ENCODE measurements at regions not wholly inside any gene's neighbourhood (a gene's known extent, or its start where the extent isn't known, plus 50 kb on each side); places are given as distances from the start of the nearest gene placed in this dataset.

DNA sequence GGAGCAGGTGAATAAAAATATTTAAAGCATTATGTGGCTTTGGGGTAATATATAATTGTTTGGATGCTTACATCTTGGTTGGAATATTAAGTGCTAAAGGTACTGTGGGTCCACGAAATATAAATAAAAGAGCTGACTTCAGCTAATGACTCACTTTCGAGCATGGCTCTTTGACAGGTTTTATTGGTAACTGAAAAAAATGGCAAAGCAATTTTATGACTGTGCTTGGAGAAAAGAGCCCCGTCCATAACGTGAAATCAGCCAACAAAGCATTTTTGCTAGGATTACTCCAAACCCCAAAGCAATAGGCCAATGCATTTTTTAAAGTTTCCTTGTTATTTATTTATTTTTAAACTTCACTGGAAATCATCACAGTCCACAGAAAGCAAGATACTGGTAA, 397.2 kb upstream of the CDH19 start:
- H3K36me3 Mint-ChIP-seq (ENCODE audit: insufficient read depth, unreplicated experiment), result no peaks in the 10 kb centered on the region
- TF ChIP-seq, protein P1, sequence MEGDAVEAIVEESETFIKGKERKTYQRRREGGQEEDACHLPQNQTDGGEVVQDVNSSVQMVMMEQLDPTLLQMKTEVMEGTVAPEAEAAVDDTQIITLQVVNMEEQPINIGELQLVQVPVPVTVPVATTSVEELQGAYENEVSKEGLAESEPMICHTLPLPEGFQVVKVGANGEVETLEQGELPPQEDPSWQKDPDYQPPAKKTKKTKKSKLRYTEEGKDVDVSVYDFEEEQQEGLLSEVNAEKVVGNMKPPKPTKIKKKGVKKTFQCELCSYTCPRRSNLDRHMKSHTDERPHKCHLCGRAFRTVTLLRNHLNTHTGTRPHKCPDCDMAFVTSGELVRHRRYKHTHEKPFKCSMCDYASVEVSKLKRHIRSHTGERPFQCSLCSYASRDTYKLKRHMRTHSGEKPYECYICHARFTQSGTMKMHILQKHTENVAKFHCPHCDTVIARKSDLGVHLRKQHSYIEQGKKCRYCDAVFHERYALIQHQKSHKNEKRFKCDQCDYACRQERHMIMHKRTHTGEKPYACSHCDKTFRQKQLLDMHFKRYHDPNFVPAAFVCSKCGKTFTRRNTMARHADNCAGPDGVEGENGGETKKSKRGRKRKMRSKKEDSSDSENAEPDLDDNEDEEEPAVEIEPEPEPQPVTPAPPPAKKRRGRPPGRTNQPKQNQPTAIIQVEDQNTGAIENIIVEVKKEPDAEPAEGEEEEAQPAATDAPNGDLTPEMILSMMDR (IDR thresholded peaks at IDR 0.05; ENCODE audit: insufficient read depth in 1 of 2, low read depth in 1 of 2, low read length in 1 of 2, severe bottlenecking in 1 of 2, unreplicated experiment in 1 of 2), result no peak
- intact Hi-C loops (cut with micrococcal nuclease; ENCODE audit: unreplicated experiment), result no loop called here
- no peak overlapping the region for H3K27ac Mint-ChIP-seq (ENCODE audit: unreplicated experiment)
- no peak for DNase-seq
- no peaks in the 10 kb centered on the region for H3K27me3 Mint-ChIP-seq (ENCODE audit: insufficient read depth, unreplicated experiment)
- CTCF ChIA-PET, result no interaction called here
- Histone ChIP-seq H3K27me3 (replicated peaks; ENCODE audit: control insufficient read depth, insufficient read depth, low read length) (no peaks in the 10 kb centered on the region), H3K4me1 (no peaks in the 10 kb centered on the region), H3K4me3 (ENCODE audit: low read depth, low read length) (no peak overlapping the region), H3K9me3 (no peaks in the 10 kb centered on the region), H3K36me3 (ENCODE audit: control insufficient read depth, insufficient read depth, low read length) (no peaks in the 10 kb centered on the region)
- H3K4me1 Mint-ChIP-seq (ENCODE audit: low read depth, unreplicated experiment), result no peaks in the 10 kb centered on the region
- BruUV-seq (replicated peaks), result no TSS peak
- no peak overlapping the region for H3K4me3 Mint-ChIP-seq (ENCODE audit: unreplicated experiment)
- H3K9me3 Mint-ChIP-seq (ENCODE audit: unreplicated experiment), result no peaks in the 10 kb centered on the region
- POLR2A ChIA-PET, result no interaction called here

DNA sequence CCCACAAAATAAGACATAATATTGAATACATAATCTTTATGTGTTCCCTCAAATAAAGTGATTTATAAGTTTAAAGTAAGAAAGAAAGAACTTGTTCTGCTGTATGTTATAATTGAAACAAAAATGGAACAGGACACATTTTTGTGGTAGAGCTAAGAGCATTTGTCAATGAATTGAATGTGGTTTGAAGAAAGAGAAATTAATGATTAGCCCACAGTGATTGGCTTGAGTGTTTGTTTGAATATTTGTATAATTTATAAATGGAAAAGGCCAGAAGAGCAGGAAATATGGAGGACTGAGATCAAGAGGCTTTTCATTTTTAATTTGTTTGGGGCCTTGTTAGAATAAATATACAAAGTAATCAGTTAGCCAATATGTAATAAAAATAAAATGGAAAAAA, 395.1 kb upstream of the CDH19 start:
- intact Hi-C loops (cut with micrococcal nuclease; ENCODE audit: unreplicated experiment), result no loop called here
- H3K9me3 ChIP-seq, result no peaks in the 10 kb centered on the region
- no TSS peak for BruUV-seq (replicated peaks)
- TF ChIP-seq, protein P1 (IDR thresholded peaks at IDR 0.05; ENCODE audit: insufficient read depth in 1 of 2, low read depth in 1 of 2, low read length in 1 of 2, severe bottlenecking in 1 of 2, unreplicated experiment in 1 of 2), result no peak
- H3K36me3 Mint-ChIP-seq (ENCODE audit: insufficient read depth, unreplicated experiment), result no peaks in the 10 kb centered on the region
- H3K27me3 Mint-ChIP-seq (ENCODE audit: insufficient read depth, unreplicated experiment), result no peaks in the 10 kb centered on the region
- no peak overlapping the region for H3K4me3 Mint-ChIP-seq (ENCODE audit: unreplicated experiment)
- H3K4me1 Mint-ChIP-seq (ENCODE audit: low read depth, unreplicated experiment), result no peaks in the 10 kb centered on the region
- ChIA-PET CTCF (no interaction called here), POLR2A (no interaction called here)
- no peaks in the 10 kb centered on the region for H3K4me1 ChIP-seq
- H3K27me3 ChIP-seq (replicated peaks; ENCODE audit: control insufficient read depth, insufficient read depth, low read length), result no peaks in the 10 kb centered on the region
- H3K36me3 ChIP-seq (ENCODE audit: control insufficient read depth, insufficient read depth, low read length), result no peaks in the 10 kb centered on the region
- H3K27ac Mint-ChIP-seq (ENCODE audit: unreplicated experiment), result no peak overlapping the region
- no peaks in the 10 kb centered on the region for H3K9me3 Mint-ChIP-seq (ENCODE audit: unreplicated experiment)
- H3K4me3 ChIP-seq (ENCODE audit: low read depth, low read length), result no peak overlapping the region
- DNase-seq, result no peak

DNA sequence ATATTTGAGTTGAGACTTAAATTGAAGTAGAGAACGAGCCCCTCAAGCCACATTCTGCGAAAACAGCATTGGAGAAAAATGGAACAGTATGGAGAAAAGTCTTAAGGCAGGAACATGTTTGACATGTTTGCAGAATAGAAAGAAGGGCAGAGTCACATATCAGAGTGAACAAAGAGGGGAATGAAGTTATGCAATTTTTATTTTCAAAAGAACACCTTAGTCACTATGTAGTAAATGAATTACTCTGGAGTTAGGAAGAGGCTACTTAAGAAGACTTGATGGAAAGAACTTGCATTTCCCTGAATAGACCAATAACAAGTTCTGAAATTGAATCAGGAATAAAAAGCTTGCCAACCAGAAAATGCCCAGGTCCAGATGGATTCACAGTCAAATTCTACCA, 391.4 kb upstream of the CDH19 start:
- Mint-ChIP-seq H3K27me3 (ENCODE audit: insufficient read depth, unreplicated experiment) (no peaks in the 10 kb centered on the region), H3K36me3 (ENCODE audit: insufficient read depth, unreplicated experiment) (no peaks in the 10 kb centered on the region)
- CTCF ChIA-PET, result no interaction called here

More for the DNA sequence above, 391.4 kb upstream of the CDH19 start:
- H3K4me1 ChIP-seq, result no peaks in the 10 kb centered on the region
- no peak overlapping the region for H3K4me3 Mint-ChIP-seq (ENCODE audit: unreplicated experiment)
- H3K36me3 ChIP-seq (ENCODE audit: control insufficient read depth, insufficient read depth, low read length), result no peaks in the 10 kb centered on the region
- H3K4me1 Mint-ChIP-seq (ENCODE audit: low read depth, unreplicated experiment), result no peaks in the 10 kb centered on the region
- no TSS peak for BruUV-seq (replicated peaks)
- no peak overlapping the region for H3K27ac Mint-ChIP-seq (ENCODE audit: unreplicated experiment)
- POLR2A ChIA-PET, result no interaction called here
- no peaks in the 10 kb centered on the region for H3K9me3 Mint-ChIP-seq (ENCODE audit: unreplicated experiment)
- no peaks in the 10 kb centered on the region for H3K9me3 ChIP-seq
- DNase-seq, result no peak
- no peaks in the 10 kb centered on the region for H3K27me3 ChIP-seq (replicated peaks; ENCODE audit: control insufficient read depth, insufficient read depth, low read length)
- TF ChIP-seq, protein P1 (IDR thresholded peaks at IDR 0.05; ENCODE audit: insufficient read depth in 1 of 2, low read depth in 1 of 2, low read length in 1 of 2, severe bottlenecking in 1 of 2, unreplicated experiment in 1 of 2), result no peak
- intact Hi-C loops (cut with micrococcal nuclease; ENCODE audit: unreplicated experiment), result no loop called here
- no peak overlapping the region for H3K4me3 ChIP-seq (ENCODE audit: low read depth, low read length)

All from Caco-2 (cell line).